ENCODE measurements at regions not wholly inside any gene's neighbourhood (a gene's known extent, or its start where the extent isn't known, plus 50 kb on each side); places are given as distances from the start of the nearest gene placed in this dataset.

DNA sequence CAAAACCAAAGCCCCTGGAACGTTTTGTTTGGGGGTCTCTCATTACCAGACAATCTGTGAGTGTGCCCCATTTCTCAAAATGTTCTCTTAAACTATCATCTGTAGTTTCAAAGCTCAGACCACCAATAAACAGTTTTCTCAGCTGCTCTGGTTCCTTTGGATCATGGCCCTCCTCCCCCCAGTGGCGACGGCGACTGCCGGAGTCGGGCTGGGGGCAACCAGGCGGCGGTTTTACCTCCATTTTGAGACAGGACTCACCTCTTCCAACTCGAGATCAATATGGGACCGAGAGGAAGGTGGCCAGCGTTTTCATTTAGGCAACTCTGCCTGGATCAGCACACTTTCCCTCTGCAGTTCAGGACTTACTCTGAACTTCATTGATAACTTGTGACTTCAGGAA lies 141.5 kb upstream of the ZNF32 start:
- H3K27me3 ChIP-seq (ENCODE audit: control insufficient read depth, insufficient read depth, low read length): no peaks in the 10 kb centered on the region
- no peaks in the 10 kb centered on the region for H3K9me3 ChIP-seq (ENCODE audit: control insufficient read depth in 2 of 2, low read length in 2 of 2)
- ATAC-seq (ENCODE audit: low read depth in 2 of 2) (no peak), DNase-seq (no peak)
- H3K36me3 ChIP-seq (ENCODE audit: control insufficient read depth, insufficient read depth, low read length): no peaks in the 10 kb centered on the region
- Mint-ChIP-seq H3K9me3 (no peaks in the 10 kb centered on the region), H3K27ac (no peak overlapping the region), H3K27me3 (peaks cover under 1% of the 10 kb centered on the region), H3K4me3 (no peak overlapping the region), H3K4me1 (no peaks in the 10 kb centered on the region), H3K36me3 (no peaks in the 10 kb centered on the region)
- no peak overlapping the region for H3K4me3 ChIP-seq (ENCODE audit: low read depth, low read length)
- no peak overlapping the region for H3K27ac ChIP-seq (ENCODE audit: insufficient read depth, low read length, poor library complexity, severe bottlenecking)
- no peaks in the 10 kb centered on the region for H3K4me1 ChIP-seq (ENCODE audit: control insufficient read depth, insufficient read depth, low read length, poor library complexity, severe bottlenecking)

DNA sequence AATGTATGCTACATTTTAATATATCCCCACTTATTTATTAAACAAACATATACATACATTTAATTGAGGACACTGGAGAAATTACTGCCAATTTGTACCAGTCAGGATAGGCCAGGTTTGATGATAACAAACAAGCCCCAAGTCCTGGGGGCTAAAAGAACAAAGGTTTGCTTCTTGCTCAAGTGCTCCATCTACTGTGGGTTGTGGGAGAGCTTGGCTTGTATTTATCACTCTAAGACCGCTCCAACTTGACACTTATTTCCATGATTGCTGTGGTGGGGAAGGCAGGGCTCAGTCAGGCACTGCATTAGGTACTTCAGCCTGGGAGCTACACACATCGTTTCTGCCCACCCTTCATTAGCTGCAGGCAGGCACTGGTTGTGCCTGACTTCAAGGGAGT lies 136.6 kb upstream of the ZNF32 start:
- no peak overlapping the region for H3K27ac Mint-ChIP-seq
- H3K9me3 ChIP-seq (ENCODE audit: control insufficient read depth in 2 of 2, low read length in 2 of 2): no peaks in the 10 kb centered on the region

DNA sequence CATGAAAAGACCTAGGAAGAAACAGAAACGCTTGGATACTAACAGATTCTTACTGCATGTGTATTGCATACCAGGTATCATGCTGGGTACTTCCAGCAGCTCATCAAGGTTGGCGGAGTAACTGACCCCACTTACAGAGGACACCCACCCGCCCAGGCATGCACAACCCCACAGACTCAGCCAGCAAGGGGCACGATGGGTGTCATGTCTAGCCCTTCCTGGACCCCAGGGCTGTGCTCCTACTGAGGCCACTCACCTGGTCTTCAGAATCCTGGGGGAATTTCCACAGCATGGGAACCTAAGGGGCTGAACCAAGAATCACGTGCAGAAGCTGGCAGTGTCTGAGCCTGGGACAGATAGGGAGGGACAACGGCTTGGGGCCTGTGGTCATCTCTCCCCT lies 134.1 kb upstream of the ZNF32 start:
- H3K36me3 Mint-ChIP-seq: no peaks in the 10 kb centered on the region

More for the DNA sequence above, 136.6 kb upstream of the ZNF32 start:
- peaks cover 0 to 15% (median 2%) of the 10 kb centered on the region in 4 donors for H3K4me1 Mint-ChIP-seq
- H3K27ac ChIP-seq (ENCODE audit: insufficient read depth, low read length, poor library complexity, severe bottlenecking): no peak overlapping the region
- H3K27me3 ChIP-seq (ENCODE audit: control insufficient read depth, insufficient read depth, low read length): no peaks in the 10 kb centered on the region
- no peak for ATAC-seq (ENCODE audit: low read depth in 2 of 2)
- H3K4me1 ChIP-seq (ENCODE audit: control insufficient read depth, insufficient read depth, low read length, poor library complexity, severe bottlenecking): peaks cover 11% of the 10 kb centered on the region
- H3K36me3 Mint-ChIP-seq: no peaks in the 10 kb centered on the region
- no peaks in the 10 kb centered on the region for H3K36me3 ChIP-seq (ENCODE audit: control insufficient read depth, insufficient read depth, low read length)
- DNase-seq: peak in 1 of 3 donors; percentile 4
- H3K4me3 Mint-ChIP-seq: no peak overlapping the region
- peaks cover 0 to 4% (median 0%) of the 10 kb centered on the region in 7 donors for H3K9me3 Mint-ChIP-seq
- H3K27me3 Mint-ChIP-seq: peaks cover 4% of the 10 kb centered on the region
- H3K4me3 ChIP-seq (ENCODE audit: low read depth, low read length): no peak overlapping the region

DNA sequence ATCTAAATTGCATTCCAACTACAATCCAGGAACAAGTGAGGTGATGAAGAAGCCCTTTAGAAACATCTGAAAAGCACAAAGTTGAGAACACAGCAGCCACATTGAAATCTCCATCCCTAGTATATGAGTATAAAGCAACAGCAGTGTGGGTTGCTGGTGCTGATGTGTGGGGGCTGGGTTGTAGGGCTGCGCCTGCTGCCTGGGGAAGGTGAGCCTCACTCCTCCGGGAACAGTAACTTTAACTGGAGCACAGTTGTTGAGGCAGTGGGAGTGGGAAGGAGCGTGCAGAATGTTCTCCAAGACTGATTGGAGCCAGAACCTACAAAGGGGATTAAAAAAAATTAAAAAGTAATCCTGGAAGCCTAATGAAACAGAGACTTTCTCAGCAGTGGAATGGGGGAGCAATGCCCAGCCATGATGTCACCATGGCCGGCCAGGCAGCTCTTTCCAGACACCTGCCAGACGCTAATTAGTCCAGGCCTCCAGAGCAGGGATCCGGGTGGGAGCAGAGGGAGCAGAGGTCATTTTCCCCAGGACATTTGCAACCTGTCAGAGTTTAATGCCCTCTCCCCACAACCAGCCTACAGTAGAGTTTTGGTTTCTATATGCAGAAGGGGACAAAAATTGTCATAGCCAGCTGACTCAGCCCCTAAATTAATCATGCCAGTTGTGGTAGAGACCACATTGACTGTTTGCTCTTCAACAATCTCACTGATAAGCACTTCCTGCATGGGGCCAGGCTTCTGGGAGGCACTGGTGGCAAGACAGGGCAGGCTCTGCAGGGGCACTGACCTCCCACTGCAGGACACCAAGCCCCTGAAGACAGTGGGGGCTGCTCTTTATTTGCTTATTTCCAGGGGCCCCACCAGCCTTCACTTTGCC lies 133.0 kb upstream of the ZNF32 start:
- no peaks in the 10 kb centered on the region for H3K27me3 ChIP-seq (ENCODE audit: control insufficient read depth, insufficient read depth, low read length)
- DNase-seq (peak in 1 of 3 donors; percentile 53), ATAC-seq (ENCODE audit: low read depth in 2 of 2) (peak; percentile 35 to 52)
- H3K27ac ChIP-seq (ENCODE audit: insufficient read depth, low read length, poor library complexity, severe bottlenecking): no peak overlapping the region
- H3K36me3 ChIP-seq (ENCODE audit: control insufficient read depth, insufficient read depth, low read length): no peaks in the 10 kb centered on the region
- no peak overlapping the region for H3K4me3 ChIP-seq (ENCODE audit: low read depth, low read length)
- Mint-ChIP-seq H3K9me3 (peaks cover 0 to 4% (median 0%) of the 10 kb centered on the region in 7 donors), H3K27me3 (peaks cover 4% of the 10 kb centered on the region), H3K27ac (peak overlapping the region in 1 of 3 donors; percentile 86), H3K4me1 (peaks cover 0 to 21% (median 7%) of the 10 kb centered on the region in 4 donors), H3K36me3 (no peaks in the 10 kb centered on the region), H3K4me3 (no peak overlapping the region)
- H3K9me3 ChIP-seq (ENCODE audit: control insufficient read depth in 2 of 2, low read length in 2 of 2): no peaks in the 10 kb centered on the region
- H3K4me1 ChIP-seq (ENCODE audit: control insufficient read depth, insufficient read depth, low read length, poor library complexity, severe bottlenecking): peaks cover 11% of the 10 kb centered on the region

More for the DNA sequence above, 134.1 kb upstream of the ZNF32 start:
- DNase-seq (no peak), ATAC-seq (ENCODE audit: low read depth in 2 of 2) (no peak)
- H3K4me3 Mint-ChIP-seq: no peak overlapping the region
- no peak overlapping the region for H3K27ac Mint-ChIP-seq
- Histone ChIP-seq H3K4me1 (ENCODE audit: control insufficient read depth, insufficient read depth, low read length, poor library complexity, severe bottlenecking) (peaks cover 11% of the 10 kb centered on the region), H3K9me3 (ENCODE audit: control insufficient read depth in 2 of 2, low read length in 2 of 2) (no peaks in the 10 kb centered on the region), H3K27me3 (ENCODE audit: control insufficient read depth, insufficient read depth, low read length) (no peaks in the 10 kb centered on the region), H3K27ac (ENCODE audit: insufficient read depth, low read length, poor library complexity, severe bottlenecking) (no peak overlapping the region), H3K36me3 (ENCODE audit: control insufficient read depth, insufficient read depth, low read length) (no peaks in the 10 kb centered on the region), H3K4me3 (ENCODE audit: low read depth, low read length) (no peak overlapping the region)
- H3K9me3 Mint-ChIP-seq: peaks cover 0 to 4% (median 0%) of the 10 kb centered on the region in 7 donors
- peaks cover 4% of the 10 kb centered on the region for H3K27me3 Mint-ChIP-seq
- H3K4me1 Mint-ChIP-seq: peaks cover 0 to 21% (median 7%) of the 10 kb centered on the region in 4 donors

DNA sequence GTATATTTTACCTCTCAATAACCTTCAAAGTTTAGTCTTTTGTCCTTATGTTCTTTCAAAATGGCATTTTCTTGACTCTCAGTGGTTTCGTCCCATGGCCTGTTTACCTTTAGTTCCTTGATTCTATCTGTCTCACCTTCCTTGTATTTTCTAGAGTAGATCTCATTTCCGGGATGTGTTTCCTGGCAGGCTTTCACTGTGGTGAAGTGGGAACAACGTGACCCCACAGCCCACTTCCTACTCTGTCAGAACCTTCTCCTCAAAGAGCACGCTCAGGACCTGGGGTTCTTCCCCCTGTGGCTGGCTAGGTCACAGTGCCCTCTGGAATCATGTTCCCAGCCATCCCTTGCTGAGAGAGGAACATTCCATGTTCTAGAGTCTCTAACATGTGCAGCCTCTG lies 129.9 kb upstream of the ZNF32 start:
- Mint-ChIP-seq H3K9me3 (peaks cover 0 to 7% (median 0%) of the 10 kb centered on the region in 7 donors), H3K36me3 (no peaks in the 10 kb centered on the region), H3K27ac (no peak overlapping the region), H3K4me3 (no peak overlapping the region), H3K27me3 (peaks cover 3% of the 10 kb centered on the region), H3K4me1 (peaks cover 0 to 21% (median 7%) of the 10 kb centered on the region in 4 donors)
- H3K27ac ChIP-seq (ENCODE audit: insufficient read depth, low read length, poor library complexity, severe bottlenecking): no peak overlapping the region
- no peak overlapping the region for H3K4me3 ChIP-seq (ENCODE audit: low read depth, low read length)
- H3K27me3 ChIP-seq (ENCODE audit: control insufficient read depth, insufficient read depth, low read length): no peaks in the 10 kb centered on the region
- ATAC-seq (ENCODE audit: low read depth in 2 of 2) (no peak), DNase-seq (peak in 1 of 3 donors; percentile 1)
- H3K9me3 ChIP-seq (ENCODE audit: control insufficient read depth in 2 of 2, low read length in 2 of 2): no peaks in the 10 kb centered on the region
- H3K36me3 ChIP-seq (ENCODE audit: control insufficient read depth, insufficient read depth, low read length): no peaks in the 10 kb centered on the region
- peaks cover 11% of the 10 kb centered on the region for H3K4me1 ChIP-seq (ENCODE audit: control insufficient read depth, insufficient read depth, low read length, poor library complexity, severe bottlenecking)

DNA sequence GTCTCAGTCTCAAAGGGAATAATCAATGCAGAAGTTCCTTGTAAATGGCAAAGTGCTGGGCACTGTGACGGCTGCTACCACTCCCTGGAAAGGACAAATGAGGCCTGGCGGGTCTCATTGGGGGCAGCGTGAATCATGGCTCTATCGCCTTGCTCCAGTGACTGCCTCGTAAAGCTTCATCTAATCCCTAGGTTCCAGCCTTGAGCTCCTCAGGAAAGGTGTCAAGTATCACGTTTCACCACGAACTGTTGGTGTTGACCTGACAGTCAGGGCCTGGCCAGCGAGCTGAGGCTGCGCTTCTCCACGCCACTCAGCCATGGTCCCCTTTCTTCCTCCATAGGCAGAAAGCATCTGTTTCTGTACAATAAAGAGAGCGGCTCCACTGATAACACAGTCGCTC lies 126.7 kb upstream of the ZNF32 start:
- DNase-seq (no peak), ATAC-seq (ENCODE audit: low read depth in 2 of 2) (no peak)
- H3K27ac ChIP-seq (ENCODE audit: insufficient read depth, low read length, poor library complexity, severe bottlenecking): no peak overlapping the region
- no peaks in the 10 kb centered on the region for H3K27me3 Mint-ChIP-seq
- H3K4me1 ChIP-seq (ENCODE audit: control insufficient read depth, insufficient read depth, low read length, poor library complexity, severe bottlenecking): no peaks in the 10 kb centered on the region
- H3K9me3 Mint-ChIP-seq: peaks cover 0 to 7% (median 0%) of the 10 kb centered on the region in 7 donors
- H3K27me3 ChIP-seq (ENCODE audit: control insufficient read depth, insufficient read depth, low read length): no peaks in the 10 kb centered on the region
- H3K27ac Mint-ChIP-seq: no peak overlapping the region
- H3K36me3 ChIP-seq (ENCODE audit: control insufficient read depth, insufficient read depth, low read length): no peaks in the 10 kb centered on the region
- H3K4me3 Mint-ChIP-seq: no peak overlapping the region
- no peaks in the 10 kb centered on the region for H3K36me3 Mint-ChIP-seq
- no peak overlapping the region for H3K4me3 ChIP-seq (ENCODE audit: low read depth, low read length)
- H3K9me3 ChIP-seq (ENCODE audit: control insufficient read depth in 2 of 2, low read length in 2 of 2): no peaks in the 10 kb centered on the region
- peaks cover 0 to 6% (median 4%) of the 10 kb centered on the region in 4 donors for H3K4me1 Mint-ChIP-seq

DNA sequence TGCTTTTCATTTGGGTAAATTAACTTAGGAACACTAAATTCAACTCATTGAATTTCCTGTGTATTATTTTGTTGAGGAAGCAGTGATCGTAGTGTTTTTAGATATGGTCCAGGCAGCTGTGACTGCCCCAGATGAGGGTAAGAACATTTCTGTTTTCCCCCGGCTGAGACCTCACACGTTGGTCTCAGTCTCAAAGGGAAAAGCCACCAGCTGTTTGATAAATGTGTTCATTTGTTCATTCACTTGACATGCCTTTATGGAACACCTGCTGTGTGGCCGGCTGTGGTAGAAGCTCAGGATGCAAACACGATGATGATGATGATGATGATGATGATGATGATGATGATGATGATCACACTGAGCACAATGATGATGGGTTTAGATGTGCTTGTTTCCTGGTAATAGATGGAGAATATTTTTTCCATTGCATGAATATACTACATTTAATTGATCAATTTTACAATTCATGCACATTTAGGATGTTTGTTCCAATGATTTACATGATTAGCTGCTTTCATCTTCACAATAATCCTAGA lies 125.6 kb upstream of the ZNF32 start:
- Mint-ChIP-seq H3K4me3 (no peak overlapping the region), H3K27ac (no peak overlapping the region), H3K4me1 (peaks cover 0 to 6% (median 4%) of the 10 kb centered on the region in 4 donors), H3K36me3 (no peaks in the 10 kb centered on the region), H3K9me3 (peaks cover 0 to 10% (median 0%) of the 10 kb centered on the region in 7 donors), H3K27me3 (no peaks in the 10 kb centered on the region)
- Histone ChIP-seq H3K36me3 (ENCODE audit: control insufficient read depth, insufficient read depth, low read length) (no peaks in the 10 kb centered on the region), H3K27me3 (ENCODE audit: control insufficient read depth, insufficient read depth, low read length) (no peaks in the 10 kb centered on the region), H3K9me3 (ENCODE audit: control insufficient read depth in 2 of 2, low read length in 2 of 2) (no peaks in the 10 kb centered on the region), H3K4me3 (ENCODE audit: low read depth, low read length) (no peak overlapping the region), H3K27ac (ENCODE audit: insufficient read depth, low read length, poor library complexity, severe bottlenecking) (no peak overlapping the region), H3K4me1 (ENCODE audit: control insufficient read depth, insufficient read depth, low read length, poor library complexity, severe bottlenecking) (no peaks in the 10 kb centered on the region)
- ATAC-seq (ENCODE audit: low read depth in 2 of 2) (no peak), DNase-seq (no peak)
